Stimulated activated naive CD8-positive, alpha-beta T cell treated with anti-CD3 and anti-CD28 coated beads, Interleukin-15, Interleukin-2, amounts not matched to agents 100 U/mL and 50 U/mL, for 24 hours (primary cell): ENCODE measurements at regions not wholly inside any gene's neighbourhood (a gene's known extent, or its start where the extent isn't known, plus 50 kb on each side); places are given as distances from the start of the nearest gene placed in this dataset.
"Not testable (repeated sequence)": the region's sequence is repeated elsewhere in the genome, so short reads cannot be mapped to it uniquely, and the experiment has no call there.

Experiments
- ATAC-seq: fragments of 150-1000 bp; cut with Tn5 transposase; one replicate; pipeline ENCODE4 v1.10.0; 2021
- DNase-seq: peaks from one replicate; pipeline ENCODE4 v3.0.0; 2021

DNA sequence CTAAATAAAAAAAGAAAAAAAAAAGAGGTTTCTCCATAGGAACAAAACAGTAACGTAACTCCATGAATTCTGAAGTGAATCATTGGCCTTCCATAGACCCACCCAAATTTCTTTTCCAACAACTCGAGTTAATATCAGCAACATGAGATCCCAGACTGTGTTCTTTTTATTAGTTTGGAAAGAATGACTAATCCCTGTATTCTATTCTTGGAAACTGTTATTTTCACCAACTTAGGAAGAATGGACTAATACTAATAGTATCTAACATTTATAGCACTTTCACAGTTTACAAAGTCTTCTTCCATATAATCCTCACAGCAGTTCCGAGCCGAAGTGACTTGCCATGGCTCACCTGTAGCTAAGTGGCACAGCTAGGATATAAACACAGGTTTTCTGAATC lies 72.7 kb upstream of the SLC4A7 start:
- ATAC-seq = no peak
- DNase-seq = no peak

DNA sequence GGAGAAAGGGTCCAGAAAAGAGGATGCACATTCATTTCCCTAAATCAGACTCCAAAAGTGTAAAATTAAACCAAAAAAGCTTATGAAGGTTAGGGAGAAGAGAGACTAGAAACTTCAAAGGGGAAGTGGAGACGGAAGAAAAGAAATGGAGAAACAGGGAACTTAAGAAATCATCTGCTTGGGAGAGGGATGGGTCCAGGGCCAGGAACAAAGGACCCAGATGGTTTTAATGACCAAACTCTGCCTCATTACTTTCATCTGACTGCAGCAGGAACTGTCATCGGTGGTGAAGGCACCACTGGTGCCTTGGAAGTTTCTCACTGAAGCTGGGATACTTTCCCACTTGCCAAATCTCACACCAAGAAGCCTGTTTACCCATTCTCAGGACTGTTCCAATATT lies 70.5 kb upstream of the SLC4A7 start:
- DNase-seq = no peak
- no peak for ATAC-seq

DNA sequence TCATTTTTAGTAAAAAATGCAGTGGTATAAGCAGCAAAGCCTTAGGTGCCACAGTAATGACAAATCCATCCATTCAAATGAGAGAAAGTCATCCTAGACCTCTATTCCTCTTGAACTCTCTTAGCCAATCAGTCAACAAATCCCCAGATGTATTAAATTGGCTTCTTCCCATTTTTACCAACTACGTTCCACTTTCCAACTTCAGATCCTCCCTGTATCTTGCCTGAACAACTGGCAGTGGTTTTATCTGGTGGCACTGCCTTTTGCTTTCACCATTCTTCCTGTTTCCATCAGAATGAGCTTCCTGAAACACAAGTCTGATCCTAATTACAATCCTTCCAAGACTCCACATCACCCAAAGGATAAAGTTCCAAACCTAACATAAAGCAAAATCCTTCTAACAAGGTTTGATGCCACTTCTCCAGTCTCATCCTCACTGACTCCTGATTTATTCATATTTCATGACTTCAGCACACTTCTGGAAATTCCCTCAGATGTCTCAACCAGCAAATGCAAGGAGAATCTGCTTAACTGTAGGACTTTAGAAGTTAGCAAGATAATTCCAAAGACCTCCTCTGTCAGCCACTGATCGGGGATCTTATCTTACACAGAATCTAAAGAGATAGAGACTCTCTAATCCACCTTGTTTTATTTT lies 69.8 kb upstream of the SLC4A7 start:
- no peak for DNase-seq
- no peak for ATAC-seq

DNA sequence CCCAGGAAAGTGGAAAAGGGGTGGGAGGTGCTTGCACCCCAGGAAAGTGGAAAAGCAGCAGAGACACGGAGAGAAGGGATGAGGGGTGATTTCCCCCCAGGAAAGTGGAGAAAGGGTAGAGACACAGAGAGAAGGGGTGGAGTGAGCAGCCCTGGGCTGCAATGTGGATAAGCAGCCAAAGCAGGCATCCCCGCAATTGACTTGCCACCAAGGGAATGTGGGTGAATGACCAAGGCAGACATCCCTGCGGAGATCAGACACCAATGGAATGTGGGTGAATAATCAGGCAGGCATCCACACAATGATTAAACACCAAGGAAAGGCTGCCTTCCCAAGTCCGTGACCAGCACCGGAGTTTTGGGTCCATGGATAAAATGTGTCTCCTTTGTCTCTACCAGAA lies 68.5 kb upstream of the SLC4A7 start:
- not testable (repeated sequence) for DNase-seq, ATAC-seq

DNA sequence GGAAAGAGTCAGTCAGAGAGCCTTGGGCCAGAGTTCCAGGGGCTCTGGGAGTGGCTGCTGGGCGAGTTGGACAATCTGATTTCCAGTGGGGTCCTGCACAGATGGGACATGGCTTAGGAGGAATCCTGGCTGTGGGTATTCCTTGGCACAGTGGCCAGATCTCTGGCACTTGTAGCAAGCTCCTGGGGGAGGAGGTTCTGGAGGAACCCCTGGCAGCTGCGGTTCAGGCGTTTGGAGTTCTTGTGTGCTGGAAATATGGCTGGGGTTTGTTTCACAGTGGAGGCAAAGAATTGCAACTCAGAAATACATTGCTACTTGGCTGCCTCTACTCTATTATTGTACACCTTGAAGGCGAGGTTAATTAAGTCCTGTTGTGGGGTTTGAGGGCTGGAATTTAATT lies 67.2 kb upstream of the SLC4A7 start:
- ATAC-seq, DNase-seq: not testable (repeated sequence)

DNA sequence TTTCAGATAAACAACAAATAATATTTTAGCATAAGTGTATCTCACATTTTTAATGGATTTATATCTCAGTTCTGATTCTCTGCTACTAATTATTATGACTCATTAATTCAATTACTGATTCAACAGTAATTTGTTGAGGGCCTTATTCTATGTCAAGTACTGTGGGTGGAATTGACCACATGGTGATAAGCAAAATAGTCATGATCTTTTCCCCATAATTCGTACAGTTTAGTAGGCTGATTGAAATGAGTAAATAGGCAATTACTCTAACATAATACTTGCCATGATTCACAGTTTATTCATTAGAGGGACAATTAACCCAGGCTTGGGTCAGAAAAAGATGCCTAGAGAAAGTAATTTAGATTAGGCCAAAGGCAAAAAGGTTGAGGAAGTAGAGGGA lies 60.9 kb upstream of the SLC4A7 start:
- DNase-seq = no peak
- no peak for ATAC-seq

DNA sequence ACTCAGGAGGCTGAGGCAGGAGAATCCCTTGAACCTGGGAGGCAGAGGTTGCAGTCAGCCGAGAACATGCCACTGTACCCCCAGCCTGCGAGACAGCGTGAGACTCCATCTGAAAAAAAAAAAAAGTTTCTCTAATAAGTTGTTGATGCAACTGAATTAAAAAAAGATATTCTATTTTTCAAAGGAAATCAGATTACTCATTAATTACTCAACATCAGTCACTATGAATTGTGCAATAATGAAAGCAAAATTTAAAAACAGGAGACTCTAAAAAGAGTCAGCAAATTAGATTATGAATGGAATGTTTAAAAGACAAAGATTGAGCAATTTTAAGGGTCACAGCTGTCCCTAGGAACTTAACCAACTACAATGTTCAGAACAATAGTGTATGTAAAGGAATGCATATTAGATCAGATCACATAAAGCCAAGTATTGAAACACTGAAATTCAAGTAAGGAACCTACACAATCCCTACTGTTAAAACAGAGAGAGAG lies 60.2 kb upstream of the SLC4A7 start:
- DNase-seq (no peak), ATAC-seq (no peak)

DNA sequence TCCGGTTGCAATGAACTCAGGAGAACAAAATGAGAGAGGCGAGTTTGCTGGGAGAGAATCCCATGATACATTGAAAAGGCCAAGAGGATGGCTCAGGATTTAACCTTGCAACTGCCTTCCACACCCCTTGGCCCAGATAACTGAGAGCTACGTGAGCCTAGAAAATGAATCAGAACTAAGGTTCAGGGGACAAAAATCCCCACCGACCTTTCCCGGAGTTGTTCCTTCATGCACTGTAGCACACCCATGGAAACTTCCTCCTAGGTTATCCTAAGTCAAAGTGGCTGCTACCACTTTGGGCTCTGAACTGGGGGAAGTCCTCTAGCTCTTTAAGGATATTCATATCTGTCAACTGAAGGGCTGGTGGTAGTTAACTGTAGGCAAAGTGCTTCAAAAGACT lies 58.3 kb upstream of the SLC4A7 start:
- ATAC-seq (no peak), DNase-seq (no peak)

DNA sequence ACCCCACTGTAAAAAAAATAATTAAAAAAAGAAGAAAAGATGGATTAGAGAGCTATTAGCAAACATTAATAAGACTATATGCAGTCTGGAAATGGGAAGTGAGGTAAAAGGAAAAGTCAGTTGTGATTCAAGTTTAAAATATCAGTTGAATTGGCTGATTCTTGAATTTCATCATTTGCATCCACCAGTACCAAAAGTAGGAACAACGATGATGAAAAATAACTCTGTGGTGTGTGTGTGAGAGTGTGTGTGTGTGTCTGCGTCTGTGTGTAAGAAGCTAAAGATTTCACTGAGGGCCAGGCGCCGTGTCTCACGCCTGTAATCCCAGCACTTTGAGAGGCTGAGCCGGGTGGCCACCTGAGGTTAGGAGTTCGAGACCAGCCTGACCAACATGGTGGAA lies 56.0 kb upstream of the SLC4A7 start:
- no peak for ATAC-seq

DNA sequence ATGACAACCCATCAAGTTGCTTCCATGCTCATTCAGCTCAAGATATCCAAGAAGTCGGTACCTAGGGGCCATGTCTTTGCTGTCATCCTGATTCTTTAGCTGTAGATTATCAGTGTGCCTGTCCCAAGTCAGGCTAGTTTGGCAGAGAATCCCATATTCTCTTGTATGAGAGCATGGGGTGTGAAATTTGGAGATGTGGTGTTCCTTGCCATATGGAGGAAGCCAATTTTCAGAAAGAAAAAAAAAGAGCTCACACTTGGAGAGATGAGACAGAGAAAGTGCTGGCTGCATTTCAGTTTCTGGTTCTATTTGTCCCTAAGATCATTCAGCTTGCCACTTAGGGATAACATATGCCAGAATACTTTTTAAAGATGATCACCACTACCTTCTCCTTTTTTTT lies 52.3 kb upstream of the SLC4A7 start:
- DNase-seq (no peak), ATAC-seq (no peak)

More for the DNA sequence above, 56.0 kb upstream of the SLC4A7 start:
- no peak for DNase-seq

DNA sequence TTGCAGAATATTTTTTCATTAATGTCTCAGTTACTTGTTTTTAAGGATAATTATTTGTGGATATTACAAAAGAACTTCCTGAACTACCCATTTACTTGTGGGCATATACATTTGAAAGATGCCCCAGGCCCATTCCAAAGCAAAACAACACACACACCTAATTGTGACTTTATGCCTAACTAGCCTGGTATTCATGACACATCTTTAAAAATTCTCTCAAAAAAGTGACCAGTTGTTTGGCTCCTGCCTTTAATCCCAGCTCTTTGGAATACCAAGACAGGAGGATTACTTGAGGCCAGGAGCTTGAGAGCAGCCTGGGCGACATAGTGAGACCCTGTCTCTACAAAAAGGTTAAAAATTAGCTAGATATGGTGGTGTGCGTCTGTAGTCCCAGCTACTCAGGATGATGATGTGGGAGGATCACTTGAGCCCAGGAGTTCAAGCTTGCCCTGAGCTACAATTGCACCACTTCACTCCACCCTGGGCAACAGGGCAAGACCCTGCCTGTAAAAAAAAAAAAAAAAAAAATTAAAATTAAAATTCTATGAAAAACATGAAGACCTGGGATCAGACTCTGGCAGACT lies 51.7 kb upstream of the SLC4A7 start:
- ATAC-seq (no peak), DNase-seq (no peak)

DNA sequence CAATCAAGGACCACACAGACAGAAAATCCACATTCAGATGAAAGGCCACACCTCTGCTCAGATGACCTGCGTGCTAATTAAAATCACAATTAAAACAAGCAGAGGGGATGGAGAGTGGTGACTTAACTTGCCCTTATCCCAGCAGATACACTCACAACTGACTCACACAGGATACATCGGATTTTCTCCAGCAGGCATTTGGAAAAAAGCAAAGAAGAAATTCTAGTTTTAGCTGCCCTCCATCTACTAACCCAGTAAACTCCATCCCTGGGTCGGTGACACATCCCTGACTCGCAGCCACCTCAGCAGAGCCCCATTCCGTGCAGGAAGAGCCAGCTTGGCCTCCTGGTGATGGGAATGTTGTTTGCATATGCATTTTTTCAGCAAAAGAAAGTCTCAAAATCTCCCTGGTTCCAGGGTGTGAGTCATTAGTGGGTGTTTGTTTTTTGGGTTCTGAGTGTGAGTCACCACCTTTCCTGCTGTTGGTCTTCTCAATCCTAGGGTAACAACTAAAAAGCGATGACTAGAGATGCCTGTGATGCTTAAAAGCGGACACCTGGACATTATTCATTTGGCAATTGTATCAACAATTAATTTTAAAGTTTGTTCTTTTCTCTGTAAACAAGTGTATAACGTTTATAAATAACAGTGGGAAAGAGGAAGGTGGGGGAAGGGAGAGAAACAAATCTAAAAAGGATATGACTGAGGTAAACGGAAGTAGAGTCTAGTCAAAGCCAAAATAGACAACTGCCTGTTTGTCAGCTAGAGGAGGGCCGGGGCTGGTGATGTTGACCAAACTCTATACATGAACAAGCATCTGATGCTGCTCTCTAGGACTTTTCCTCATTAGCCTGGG lies 49.8 kb upstream of the SLC4A7 start:
- peak; percentile 5 for DNase-seq

More for the DNA sequence above, 49.8 kb upstream of the SLC4A7 start:
- peak; percentile 86 for ATAC-seq
